ENCODE measurements at regions not wholly inside any gene's neighbourhood (a gene's known extent, or its start where the extent isn't known, plus 50 kb on each side); places are given as distances from the start of the nearest gene placed in this dataset.

DNA sequence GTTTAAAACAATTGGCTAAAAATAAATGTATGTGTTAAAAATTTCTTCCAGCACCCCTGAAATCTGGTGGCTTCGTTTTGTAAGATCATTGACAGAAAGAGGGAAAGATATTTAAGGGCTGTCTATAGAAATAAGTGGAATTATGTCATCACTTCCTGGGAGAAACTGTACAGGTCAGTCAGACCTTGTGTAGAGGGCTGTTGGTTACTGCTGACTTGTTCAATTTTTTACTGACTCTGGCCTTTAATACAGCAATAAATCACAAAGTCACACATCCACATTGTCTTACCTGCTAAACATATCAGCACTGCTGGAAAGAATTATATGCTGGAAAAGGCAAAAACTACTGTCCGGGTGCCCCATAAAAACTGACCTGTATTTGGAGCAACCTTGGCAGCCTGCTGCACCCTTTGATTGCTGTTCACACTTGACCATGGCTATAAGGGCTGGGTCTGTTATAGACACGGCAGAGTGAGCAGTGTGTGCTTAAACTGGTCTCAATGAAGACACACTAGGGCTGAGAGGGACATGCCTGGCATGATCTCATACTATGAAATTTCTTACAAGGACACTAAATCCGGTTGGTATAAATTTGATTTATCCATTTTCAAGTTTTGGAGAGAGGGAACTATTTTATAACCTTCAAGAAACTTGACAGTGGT lies 162.1 kb downstream of the NHLRC3 start:
- 49 to 52% methylated on average over 4 of the region's 4 CpGs for WGBS, 2 donors
- intact Hi-C loops (cut with DNase I): no loop called here
- Histone ChIP-seq H3K36me3 (no peaks in the 10 kb centered on the region), H3K4me3 (no peak overlapping the region), H3K27me3 (no peaks in the 10 kb centered on the region), H3K4me1 (no peaks in the 10 kb centered on the region), H3K9me3 (no peaks in the 10 kb centered on the region), H3K27ac (no peak overlapping the region)
- FAIRE-seq (no peak), DNase-seq (no peak), ATAC-seq (no peak)
- TF ChIP-seq, protein P1, sequence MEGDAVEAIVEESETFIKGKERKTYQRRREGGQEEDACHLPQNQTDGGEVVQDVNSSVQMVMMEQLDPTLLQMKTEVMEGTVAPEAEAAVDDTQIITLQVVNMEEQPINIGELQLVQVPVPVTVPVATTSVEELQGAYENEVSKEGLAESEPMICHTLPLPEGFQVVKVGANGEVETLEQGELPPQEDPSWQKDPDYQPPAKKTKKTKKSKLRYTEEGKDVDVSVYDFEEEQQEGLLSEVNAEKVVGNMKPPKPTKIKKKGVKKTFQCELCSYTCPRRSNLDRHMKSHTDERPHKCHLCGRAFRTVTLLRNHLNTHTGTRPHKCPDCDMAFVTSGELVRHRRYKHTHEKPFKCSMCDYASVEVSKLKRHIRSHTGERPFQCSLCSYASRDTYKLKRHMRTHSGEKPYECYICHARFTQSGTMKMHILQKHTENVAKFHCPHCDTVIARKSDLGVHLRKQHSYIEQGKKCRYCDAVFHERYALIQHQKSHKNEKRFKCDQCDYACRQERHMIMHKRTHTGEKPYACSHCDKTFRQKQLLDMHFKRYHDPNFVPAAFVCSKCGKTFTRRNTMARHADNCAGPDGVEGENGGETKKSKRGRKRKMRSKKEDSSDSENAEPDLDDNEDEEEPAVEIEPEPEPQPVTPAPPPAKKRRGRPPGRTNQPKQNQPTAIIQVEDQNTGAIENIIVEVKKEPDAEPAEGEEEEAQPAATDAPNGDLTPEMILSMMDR (IDR thresholded peaks at IDR 0.05): no peak

DNA sequence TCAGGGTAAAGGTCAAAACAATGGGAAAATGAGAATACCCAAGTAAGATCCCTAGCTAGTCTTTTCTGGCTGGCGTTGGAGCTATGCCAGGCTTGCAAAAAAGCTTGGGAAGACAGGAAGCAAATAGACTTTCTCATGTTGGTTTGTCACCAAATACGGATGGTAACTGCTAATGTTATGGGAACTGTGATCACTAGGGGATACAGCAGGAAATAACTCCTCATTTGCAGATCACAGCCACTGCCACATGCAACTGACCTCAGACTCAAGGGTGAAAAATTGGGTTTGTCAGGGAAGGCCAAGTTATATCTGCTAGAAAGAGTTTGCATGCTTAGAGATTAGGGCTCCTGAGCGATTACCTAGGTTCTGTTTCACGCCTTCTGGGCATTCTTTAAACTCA lies 162.9 kb downstream of the NHLRC3 start:
- Histone ChIP-seq H3K9me3 (no peaks in the 10 kb centered on the region), H3K27ac (no peak overlapping the region), H3K4me1 (no peaks in the 10 kb centered on the region), H3K27me3 (no peaks in the 10 kb centered on the region), H3K4me3 (no peak overlapping the region), H3K36me3 (no peaks in the 10 kb centered on the region)
- TF ChIP-seq, protein P1 (IDR thresholded peaks at IDR 0.05): no peak
- FAIRE-seq (no peak), DNase-seq (no peak), ATAC-seq (no peak)
- 40 to 42% methylated on average over 4 of the region's 4 CpGs for WGBS, 2 donors
- intact Hi-C loops (cut with DNase I): no loop called here

DNA sequence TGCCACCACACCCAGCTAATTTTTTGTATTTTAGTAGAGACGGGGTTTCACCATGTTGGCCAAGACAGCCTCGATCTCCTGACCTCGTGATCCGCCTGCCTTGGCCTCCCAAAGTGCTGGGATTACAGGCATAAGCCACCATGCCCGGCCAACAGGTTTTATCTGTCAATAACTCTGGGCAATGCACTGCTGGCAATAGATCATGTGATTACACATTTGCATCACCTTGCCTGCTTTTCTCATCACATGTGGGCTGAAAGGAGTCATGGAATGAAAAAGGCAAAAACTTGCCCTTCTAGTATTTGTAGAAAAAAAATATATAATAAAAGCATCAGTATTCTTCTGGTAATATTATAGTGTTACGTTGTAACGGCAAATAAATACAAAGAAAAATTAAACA lies 164.5 kb downstream of the NHLRC3 start:
- TF ChIP-seq, protein P1 (IDR thresholded peaks at IDR 0.05): no peak
- H3K4me1 ChIP-seq: no peaks in the 10 kb centered on the region
- intact Hi-C loops (cut with DNase I): no loop called here
- ATAC-seq (no peak), DNase-seq (no peak), FAIRE-seq (no peak)
- H3K4me3 ChIP-seq: no peak overlapping the region
- WGBS, 2 donors: 69 to 82% methylated on average over 7 of the region's 7 CpGs
- no peaks in the 10 kb centered on the region for H3K27me3 ChIP-seq
- H3K9me3 ChIP-seq: no peaks in the 10 kb centered on the region
- H3K27ac ChIP-seq: no peak overlapping the region
- H3K36me3 ChIP-seq: no peaks in the 10 kb centered on the region

DNA sequence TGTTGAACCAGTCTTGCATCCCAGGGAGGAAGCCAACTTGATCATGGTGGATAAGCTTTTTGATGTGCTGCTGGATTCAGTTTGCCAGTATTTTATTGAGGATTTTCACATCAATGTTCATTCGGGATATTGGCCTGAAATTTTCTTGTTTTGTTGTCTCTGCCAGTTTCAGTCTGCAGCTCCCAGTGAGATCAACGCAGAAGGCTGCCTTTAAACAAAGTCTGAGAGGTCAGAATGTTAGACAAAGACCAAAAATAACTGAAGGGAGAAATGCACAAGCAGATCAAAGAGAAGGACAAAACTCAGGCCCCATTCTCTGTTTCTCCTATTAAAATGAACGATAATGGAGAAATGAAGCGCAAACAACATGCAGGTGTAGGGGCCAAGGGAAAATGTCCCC lies 170.4 kb downstream of the NHLRC3 start:
- H3K27ac ChIP-seq: no peak overlapping the region
- H3K36me3 ChIP-seq: no peaks in the 10 kb centered on the region
- FAIRE-seq: no peak
- no peak for DNase-seq
- TF ChIP-seq, protein P1 (IDR thresholded peaks at IDR 0.05): no peak
- intact Hi-C loops (cut with DNase I): no loop called here
- no peaks in the 10 kb centered on the region for H3K4me1 ChIP-seq
- WGBS, 2 donors: 69 to 73% methylated on average over 4 of the region's 4 CpGs
- ATAC-seq: no peak
- peaks cover 0 to 3% (median 0%) of the 10 kb centered on the region in 4 donors for H3K27me3 ChIP-seq
- no peak overlapping the region for H3K4me3 ChIP-seq
- H3K9me3 ChIP-seq: no peaks in the 10 kb centered on the region

DNA sequence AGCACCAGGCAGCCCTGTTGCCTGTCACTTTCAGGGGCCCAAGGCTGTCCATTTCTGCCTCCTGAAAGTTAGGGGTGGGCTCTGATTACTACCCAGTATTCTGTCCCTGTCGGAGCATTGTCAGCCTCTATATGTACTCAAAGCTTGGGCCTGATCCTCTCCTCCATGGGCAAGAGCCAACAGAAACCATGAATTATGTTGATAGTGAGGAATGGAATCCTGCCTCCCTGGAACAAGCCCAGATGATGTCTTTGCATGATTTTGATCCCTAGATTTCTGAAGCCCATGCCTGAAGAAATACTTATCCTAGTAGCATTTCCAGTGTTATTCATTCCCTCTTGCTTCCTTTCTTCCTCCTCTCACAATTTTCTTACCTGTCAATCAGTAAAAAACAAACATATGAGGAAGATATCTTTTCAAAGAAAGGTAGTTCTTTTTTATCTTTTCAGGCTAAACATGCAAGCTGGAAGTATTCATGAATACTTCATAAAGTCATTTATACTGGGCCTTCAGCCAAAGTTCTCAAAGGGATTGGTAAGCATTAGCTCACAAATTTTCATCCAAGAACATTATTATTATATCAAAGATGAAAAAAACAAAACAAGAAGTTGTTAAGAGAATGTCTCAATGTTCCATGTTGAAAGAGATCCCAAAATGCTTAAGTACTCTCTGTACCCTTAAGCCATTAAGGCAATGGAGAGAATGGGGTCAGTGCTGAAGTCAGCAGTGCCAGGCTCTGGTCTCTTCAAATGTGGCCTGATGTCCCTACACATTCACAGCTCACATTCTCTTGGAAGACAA lies 171.7 kb downstream of the NHLRC3 start:
- H3K27ac ChIP-seq: no peak overlapping the region
- peaks cover 0 to 5% (median 0%) of the 10 kb centered on the region in 4 donors for H3K27me3 ChIP-seq
- DNase-seq (no peak), FAIRE-seq (no peak), ATAC-seq (no peak)
- intact Hi-C loops (cut with DNase I): no loop called here
- H3K9me3 ChIP-seq: no peaks in the 10 kb centered on the region
- no peaks in the 10 kb centered on the region for H3K4me1 ChIP-seq
- H3K36me3 ChIP-seq: no peaks in the 10 kb centered on the region
- H3K4me3 ChIP-seq: no peak overlapping the region
- TF ChIP-seq, protein P1 (IDR thresholded peaks at IDR 0.05): no peak
- WGBS, 2 donors: 68 to 87% methylated on average over 1 of the region's 1 CpG

Data from pancreas (tissue), 10 donors.